GM13976 (cell line): ENCODE measurements at regions not wholly inside any gene's neighbourhood (a gene's known extent, or its start where the extent isn't known, plus 50 kb on each side); places are given as distances from the start of the nearest gene placed in this dataset.

Experiments used
- DNase-seq: peaks from one replicate; pipeline ENCODE4 v3.0.0; 2012; ENCODE audit warnings: low spot score
- in situ Hi-C: fragments of 300-500 bp; cut with MboI; formaldehyde crosslinking; loops from one replicate; pipeline ENCODE4 v1.12.0; 2022; ENCODE audit warnings: low sequenced_read_pairs, mixed read lengths, inconsistent platforms; ENCODE audit not compliant: unreplicated experiment
- TF ChIP-seq, protein P1 (sequence below): IDR thresholded peaks from 2 replicates; pipeline ENCODE4 v1.5.1; 2012; ENCODE audit warnings: borderline replicate concordance, mild to moderate bottlenecking; ENCODE audit not compliant: insufficient read depth; ENCODE audit errors: extremely low read depth, missing control alignments, control extremely low read depth

DNA sequence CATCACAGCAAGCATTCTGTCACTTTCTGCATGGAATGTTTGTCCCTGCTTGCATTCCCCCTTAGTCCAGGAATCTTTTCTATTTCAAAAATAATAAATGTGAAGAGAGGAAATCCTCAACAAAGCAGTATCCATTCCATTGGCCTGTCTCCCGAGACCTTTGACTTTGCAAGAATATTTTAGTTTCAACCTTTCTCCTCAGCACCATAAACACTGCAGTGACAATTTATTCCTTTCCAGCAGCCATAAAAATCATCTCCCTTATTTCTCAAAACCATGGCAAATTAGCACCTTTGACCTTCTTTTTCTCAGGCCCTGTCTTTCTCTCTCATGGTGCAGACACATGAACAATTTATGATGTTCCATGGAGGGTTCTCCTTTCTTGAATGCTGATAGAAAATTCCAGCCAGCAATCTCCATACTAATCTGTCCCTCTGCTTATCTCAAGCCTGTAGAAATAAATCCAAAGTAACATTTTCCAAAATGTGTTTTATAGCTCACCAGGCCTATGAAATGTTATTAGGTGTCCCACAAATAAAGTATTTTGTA lies 352.1 kb upstream of the CCL2 start:
- in situ Hi-C loops, result no loop called here
- DNase-seq, result no peak
- TF ChIP-seq, protein P1, sequence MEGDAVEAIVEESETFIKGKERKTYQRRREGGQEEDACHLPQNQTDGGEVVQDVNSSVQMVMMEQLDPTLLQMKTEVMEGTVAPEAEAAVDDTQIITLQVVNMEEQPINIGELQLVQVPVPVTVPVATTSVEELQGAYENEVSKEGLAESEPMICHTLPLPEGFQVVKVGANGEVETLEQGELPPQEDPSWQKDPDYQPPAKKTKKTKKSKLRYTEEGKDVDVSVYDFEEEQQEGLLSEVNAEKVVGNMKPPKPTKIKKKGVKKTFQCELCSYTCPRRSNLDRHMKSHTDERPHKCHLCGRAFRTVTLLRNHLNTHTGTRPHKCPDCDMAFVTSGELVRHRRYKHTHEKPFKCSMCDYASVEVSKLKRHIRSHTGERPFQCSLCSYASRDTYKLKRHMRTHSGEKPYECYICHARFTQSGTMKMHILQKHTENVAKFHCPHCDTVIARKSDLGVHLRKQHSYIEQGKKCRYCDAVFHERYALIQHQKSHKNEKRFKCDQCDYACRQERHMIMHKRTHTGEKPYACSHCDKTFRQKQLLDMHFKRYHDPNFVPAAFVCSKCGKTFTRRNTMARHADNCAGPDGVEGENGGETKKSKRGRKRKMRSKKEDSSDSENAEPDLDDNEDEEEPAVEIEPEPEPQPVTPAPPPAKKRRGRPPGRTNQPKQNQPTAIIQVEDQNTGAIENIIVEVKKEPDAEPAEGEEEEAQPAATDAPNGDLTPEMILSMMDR, result no peak

DNA sequence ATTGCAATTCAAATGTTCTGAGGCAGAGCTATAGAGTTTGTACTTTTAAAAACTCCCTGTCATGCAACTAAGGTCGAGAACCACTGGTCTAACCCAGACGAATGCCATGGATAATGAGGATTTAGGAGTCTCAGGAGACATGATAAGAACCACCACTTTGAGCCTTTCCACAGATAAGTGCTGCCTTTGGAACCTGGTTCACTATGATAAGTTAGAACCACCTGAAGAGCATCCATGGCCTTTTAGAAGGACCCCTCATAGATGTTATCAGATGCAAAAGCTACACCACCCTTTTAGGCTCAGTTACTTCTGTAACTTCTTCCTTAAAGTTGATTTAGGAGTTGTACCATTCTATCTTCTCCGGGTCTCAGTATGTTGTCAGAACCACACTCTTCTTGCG lies 350.6 kb upstream of the CCL2 start:
- in situ Hi-C loops, result no loop called here
- TF ChIP-seq, protein P1, result no peak
- DNase-seq, result no peak

DNA sequence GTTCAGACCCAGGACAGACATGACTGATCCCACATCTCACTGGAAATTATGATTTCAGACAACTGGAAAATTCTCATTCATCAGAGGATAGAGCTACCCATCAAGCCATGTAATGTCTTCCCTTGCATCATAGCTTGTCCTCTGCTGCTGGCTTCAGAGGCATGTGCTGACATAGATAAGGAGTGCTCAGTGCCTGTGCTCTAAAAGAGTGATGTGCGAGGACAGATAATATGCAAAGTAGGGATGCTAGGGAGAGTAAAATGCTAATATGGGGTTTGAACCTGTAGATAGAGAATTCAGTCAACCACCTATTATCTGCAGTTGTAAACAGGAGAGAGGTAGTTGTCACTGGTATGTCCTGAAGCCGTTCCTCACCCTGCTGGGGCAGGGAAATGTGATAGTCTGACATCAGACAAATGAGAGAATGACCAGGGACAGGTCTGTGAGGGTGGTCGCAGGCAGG lies 349.7 kb upstream of the CCL2 start:
- TF ChIP-seq, protein P1, result no peak
- no peak for DNase-seq
- in situ Hi-C loops, result no loop called here

DNA sequence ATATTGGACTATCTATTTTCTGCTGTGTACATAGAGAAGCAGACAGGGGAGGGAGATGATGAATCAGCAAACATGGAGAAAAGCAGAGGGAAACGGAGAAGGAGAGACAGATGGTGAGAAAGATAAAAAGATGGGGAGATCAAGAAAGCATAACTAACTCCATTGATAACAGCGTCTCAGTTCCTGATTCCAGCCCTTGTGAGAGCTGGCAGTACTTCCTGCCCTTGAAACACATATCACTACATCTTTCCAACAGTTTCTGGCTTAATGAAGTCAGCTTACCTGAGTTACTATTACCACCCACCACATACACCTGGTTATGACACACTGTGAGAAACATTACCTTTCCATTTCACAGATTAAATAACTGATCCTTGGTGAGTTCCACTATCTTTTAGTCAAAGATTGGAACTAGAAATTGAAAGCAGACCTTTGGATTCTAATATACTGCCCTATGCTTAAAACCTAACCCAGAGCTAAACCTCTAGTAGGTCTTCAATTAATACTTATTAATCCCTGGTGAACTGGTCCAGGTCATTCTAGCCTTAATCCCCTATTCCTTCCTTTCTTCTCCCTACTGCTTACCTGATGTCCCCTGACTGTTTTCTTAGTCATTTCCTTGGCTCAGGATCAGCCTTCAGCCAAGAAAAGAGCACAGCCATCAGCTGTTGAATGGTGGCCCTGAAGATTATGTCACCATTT lies 346.6 kb upstream of the CCL2 start:
- in situ Hi-C loops, result no loop called here
- TF ChIP-seq, protein P1, result no peak
- no peak for DNase-seq

DNA sequence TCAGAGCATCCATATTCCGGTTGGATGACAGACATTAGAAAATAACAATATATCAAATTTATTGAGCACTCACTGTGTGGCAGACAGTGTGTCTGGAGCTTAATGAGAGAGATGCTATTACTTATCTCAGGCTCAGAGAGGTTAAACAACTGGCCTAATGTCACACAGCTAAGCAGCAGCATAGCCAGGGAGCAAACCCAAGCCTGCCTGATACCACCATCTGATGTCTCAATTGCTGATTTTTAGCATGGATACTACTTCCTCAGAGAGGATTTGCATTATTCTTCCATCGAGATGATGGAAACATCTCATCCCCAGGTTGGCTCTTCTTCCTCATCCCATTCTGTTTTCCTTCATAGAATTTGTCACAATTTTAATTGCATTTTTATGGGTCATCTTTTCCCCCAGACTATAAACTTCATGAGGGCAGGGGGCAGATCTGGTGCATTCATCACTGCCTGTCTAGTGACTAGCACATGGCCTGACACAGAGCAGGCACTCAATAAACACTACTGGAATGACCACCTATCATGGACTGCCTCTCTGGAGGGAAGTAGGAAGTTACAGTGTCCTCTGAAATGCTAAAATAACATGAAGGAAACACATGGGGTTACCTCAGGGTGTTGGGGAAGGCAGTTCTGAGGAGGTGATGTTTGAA lies 344.8 kb upstream of the CCL2 start:
- TF ChIP-seq, protein P1, result no peak
- in situ Hi-C loops, result no loop called here
- DNase-seq, result no peak

DNA sequence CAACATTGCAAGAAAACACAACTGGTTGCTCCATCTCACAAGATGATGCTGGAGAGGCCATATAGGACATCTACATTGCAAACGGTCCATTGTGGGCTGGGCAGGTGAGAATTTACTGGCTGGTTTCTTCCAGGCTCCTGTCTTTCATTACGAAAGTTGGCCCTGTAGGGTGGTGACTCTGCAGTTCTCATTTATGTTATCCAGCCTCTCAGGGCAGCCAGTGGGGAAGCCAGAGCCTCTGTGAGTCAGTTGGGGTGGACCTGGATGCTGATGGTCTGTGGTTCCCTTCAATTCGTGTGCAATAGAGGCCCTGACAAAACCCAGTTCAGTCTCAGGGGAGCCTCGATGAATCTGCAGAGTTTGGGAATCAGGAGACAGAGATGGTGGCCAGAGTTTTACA lies 341.0 kb upstream of the CCL2 start:
- TF ChIP-seq, protein P1, result no peak
- DNase-seq, result no peak
- in situ Hi-C loops, result no loop called here
